ENCODE measurements at regions not wholly inside any gene's neighbourhood (a gene's known extent, or its start where the extent isn't known, plus 50 kb on each side); places are given as distances from the start of the nearest gene placed in this dataset.

DNA sequence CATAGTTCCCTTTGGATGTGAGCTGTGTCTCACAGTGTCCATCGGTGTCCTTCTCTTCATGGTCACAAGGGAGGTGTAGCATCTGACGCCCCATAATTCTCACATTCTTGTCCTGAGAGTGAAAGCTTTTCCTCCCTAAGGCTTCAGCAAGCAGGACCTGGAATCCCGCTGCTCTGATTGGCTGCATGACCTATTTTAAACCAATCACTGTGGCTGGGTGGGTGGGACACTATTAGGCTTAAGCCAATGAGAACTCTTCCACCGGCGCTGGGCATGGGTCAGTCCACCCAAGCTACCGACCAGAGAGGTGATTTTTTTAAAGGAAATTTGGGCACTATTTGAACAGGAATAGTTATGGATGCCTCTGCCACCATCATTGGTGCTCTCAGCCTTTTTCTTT lies 385.9 kb downstream of the MFSD1 start:
- no peak for DNase-seq
- TF ChIP-seq GATA1 (IDR thresholded peaks at IDR 0.05; ENCODE audit: low read depth, low read length), result no peak
- TF ChIP-seq POLR2A (IDR thresholded peaks at IDR 0.05; ENCODE audit: low read length), result no peak

DNA sequence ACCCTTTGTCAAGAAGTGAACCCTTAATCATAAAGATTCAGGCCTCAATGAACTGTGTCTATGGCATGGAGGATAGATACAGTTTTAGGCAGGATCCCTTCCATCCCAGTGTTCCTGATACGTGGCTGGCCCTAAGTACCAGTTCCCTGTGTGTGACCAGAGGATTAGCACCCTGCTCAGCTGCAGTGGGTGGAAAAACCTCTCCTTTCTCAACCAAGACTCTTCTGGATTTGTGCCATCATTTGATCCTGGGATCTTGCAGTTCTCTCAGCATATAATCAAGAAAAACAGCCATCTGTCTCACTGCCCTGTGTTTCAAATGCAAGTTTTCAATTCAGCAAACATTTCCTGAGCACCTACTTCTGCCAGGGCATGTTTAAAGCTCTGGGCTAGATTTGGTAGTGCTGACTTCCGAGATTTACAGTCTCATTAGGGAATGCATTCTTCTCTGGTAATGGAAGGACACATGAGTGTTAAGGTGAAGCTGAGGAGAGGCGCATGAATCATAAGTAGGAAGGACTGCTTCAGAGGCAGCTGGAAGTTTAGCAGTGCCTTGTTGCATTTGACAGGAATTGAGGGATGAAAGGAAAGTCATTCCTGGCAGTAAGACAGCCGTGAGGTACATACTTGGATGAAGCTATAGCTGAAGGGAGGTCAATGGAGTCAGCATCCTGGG lies 388.3 kb downstream of the MFSD1 start:
- TF ChIP-seq POLR2A (IDR thresholded peaks at IDR 0.05; ENCODE audit: low read length), result no peak
- no peak for TF ChIP-seq GATA1 (IDR thresholded peaks at IDR 0.05; ENCODE audit: low read depth, low read length)
- no peak for DNase-seq

DNA sequence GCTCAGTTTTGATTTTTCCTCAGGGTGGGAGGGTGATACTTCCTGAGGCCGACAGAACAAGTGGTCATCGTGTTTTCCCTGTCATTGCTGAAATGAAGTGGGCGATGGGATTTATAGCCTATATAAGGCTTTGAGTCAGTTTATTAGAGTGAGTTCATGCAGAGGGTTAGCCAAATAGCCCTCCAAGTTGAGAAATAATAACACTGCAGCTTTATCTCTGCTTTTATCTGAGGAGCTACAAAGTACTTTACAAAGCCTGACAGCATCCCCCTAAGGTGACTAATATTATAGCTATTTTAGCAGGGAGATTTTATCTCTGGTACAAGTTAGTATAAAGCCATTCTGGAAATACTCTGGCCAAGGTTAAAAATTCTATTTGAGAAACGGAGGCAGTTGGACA lies 389.6 kb downstream of the MFSD1 start:
- no peak for DNase-seq
- TF ChIP-seq POLR2A (IDR thresholded peaks at IDR 0.05; ENCODE audit: low read length), result no peak
- no peak for TF ChIP-seq GATA1 (IDR thresholded peaks at IDR 0.05; ENCODE audit: low read depth, low read length)

- no peak for TF ChIP-seq GATA1 (IDR thresholded peaks at IDR 0.05; ENCODE audit: low read depth, low read length)
- no peak for TF ChIP-seq POLR2A (IDR thresholded peaks at IDR 0.05; ENCODE audit: low read length)
- no peak for DNase-seq
Measured at GRCh38 chr3:159196359-159196758, 394.5 kb downstream of the MFSD1 start.

DNA sequence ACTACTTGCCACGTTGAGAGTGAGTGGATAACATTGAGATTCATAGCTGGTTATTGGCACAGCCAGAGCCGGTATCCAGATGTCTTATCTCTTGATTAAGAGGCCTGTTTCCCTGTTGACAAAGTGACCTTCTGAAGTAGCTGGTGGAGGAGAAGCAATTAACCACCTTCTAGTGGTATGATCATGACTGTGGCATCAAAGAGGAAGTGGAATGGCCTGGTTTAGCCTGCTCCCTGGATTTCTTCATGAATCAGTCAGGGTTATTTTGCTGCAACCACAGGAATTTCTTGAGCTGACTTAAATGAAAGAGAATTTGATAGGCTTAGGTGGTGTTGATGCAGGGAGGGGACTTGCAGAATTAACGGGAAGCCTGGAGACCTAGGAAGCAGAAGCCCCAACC lies 398.3 kb downstream of the MFSD1 start:
- TF ChIP-seq POLR2A (IDR thresholded peaks at IDR 0.05; ENCODE audit: low read length), result no peak
- no peak for DNase-seq

- no peak for TF ChIP-seq POLR2A (IDR thresholded peaks at IDR 0.05; ENCODE audit: low read length)
- no peak for TF ChIP-seq GATA1 (IDR thresholded peaks at IDR 0.05; ENCODE audit: low read depth, low read length)
- no peak for DNase-seq
Measured at GRCh38 chr3:159208050-159208449, 406.2 kb downstream of the MFSD1 start.

DNA sequence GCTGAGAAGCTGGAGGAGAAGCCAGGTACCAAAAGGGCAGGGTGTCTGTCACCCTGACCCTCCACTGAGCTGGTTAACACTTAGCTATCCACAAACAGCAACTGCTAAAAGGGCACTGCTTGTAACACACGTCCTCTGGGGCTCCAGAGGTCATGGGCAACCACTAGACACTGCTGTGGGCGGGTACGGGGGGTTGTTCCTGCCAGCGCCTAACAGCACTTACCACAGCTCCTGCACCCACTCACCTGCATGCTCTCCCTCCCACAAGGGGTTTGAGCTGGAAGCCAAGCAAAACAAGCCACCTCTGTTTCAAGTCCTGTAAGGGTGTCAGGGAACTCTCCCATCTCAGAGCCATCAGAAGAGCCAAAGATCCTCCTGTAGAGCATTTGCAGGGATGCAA lies 407.6 kb downstream of the MFSD1 start:
- DNase-seq, result no peak
- no peak for TF ChIP-seq POLR2A (IDR thresholded peaks at IDR 0.05; ENCODE audit: low read length)
- no peak for TF ChIP-seq GATA1 (IDR thresholded peaks at IDR 0.05; ENCODE audit: low read depth, low read length)

DNA sequence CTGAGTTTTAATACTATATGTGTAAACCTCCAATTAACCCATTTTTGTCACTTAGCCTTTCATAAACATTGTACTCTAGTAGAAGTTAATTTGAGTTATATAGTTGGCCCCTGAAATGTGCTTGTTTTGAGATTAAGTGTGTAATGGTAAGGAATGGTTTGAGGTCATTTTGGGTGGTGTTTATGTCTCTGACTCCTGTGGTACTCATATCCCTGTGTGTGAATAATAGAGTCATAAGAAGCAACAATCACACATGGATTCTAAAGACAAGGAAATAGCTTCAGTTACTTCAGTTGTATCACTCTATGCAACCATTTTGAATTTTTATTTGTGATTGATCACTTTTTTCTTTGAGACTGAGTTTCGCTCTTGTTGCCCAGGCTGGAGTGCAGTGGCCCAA lies 408.5 kb downstream of the MFSD1 start:
- no peak for TF ChIP-seq GATA1 (IDR thresholded peaks at IDR 0.05; ENCODE audit: low read depth, low read length)
- TF ChIP-seq POLR2A (IDR thresholded peaks at IDR 0.05; ENCODE audit: low read length), result no peak
- DNase-seq, result no peak

DNA sequence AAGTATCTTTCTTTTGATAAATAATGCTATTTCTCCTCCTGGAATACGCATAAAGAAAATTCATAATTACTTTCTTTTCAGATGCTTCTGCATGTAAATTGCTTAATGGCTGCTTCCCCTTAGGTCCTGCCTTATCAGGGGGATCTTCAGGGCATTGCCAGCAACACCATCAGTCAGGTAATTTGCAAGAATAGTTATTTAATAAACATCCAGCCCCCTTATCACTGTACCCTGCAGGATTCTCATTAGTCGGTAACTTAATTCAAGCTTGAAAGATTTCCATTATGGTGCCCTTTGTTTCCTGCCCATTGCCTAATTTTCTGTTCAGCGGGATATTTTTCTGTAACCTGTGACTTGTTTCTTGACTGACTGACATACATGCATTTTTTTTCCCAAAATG lies 414.5 kb downstream of the MFSD1 start:
- DNase-seq, result no peak
- TF ChIP-seq GATA1 (IDR thresholded peaks at IDR 0.05; ENCODE audit: low read depth, low read length) (no peak), POLR2A (IDR thresholded peaks at IDR 0.05; ENCODE audit: low read length) (no peak)

- TF ChIP-seq POLR2A (IDR thresholded peaks at IDR 0.05; ENCODE audit: low read length) (no peak), GATA1 (IDR thresholded peaks at IDR 0.05; ENCODE audit: low read depth, low read length) (no peak)
- DNase-seq, result no peak
Measured at GRCh38 chr3:159219231-159219630, 417.4 kb downstream of the MFSD1 start.

GRCh38 chr3:159221335-159221734 lies 419.5 kb downstream of the MFSD1 start:
- no peak for DNase-seq
- TF ChIP-seq GATA1 (IDR thresholded peaks at IDR 0.05; ENCODE audit: low read depth, low read length) (no peak), POLR2A (IDR thresholded peaks at IDR 0.05; ENCODE audit: low read length) (no peak)

- TF ChIP-seq GATA1 (IDR thresholded peaks at IDR 0.05; ENCODE audit: low read depth, low read length) (no peak), POLR2A (IDR thresholded peaks at IDR 0.05; ENCODE audit: low read length) (no peak)
- no peak for DNase-seq
Measured at GRCh38 chr3:159229116-159229680, 427.3 kb downstream of the MFSD1 start.

- no peak for TF ChIP-seq POLR2A (IDR thresholded peaks at IDR 0.05; ENCODE audit: low read length)
- no peak for TF ChIP-seq GATA1 (IDR thresholded peaks at IDR 0.05; ENCODE audit: low read depth, low read length)
- DNase-seq, result no peak
Measured at GRCh38 chr3:159232966-159233365, 431.1 kb downstream of the MFSD1 start.

GRCh38 chr3:159233734-159234133 lies 431.9 kb downstream of the MFSD1 start:
- no peak for TF ChIP-seq POLR2A (IDR thresholded peaks at IDR 0.05; ENCODE audit: low read length)
- no peak for TF ChIP-seq GATA1 (IDR thresholded peaks at IDR 0.05; ENCODE audit: low read depth, low read length)
- DNase-seq, result no peak

DNA sequence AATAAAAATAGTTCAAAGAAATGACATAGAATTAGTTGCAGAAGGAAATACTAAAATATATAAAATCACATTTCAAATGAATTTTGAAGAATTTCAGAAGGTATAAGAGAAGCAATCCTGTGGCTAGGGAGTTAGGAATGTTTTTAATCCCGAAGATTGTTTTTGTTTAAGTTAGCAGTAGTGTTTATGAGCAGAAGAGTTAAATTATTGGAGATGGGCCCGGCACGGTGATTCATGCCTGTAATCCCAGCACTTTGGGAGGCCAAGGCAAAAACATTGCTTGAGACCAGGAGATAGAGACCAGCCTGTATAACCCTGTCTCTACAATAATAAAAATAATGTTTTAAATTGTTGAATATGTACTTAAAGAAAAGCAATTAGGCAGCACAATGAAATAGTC lies 432.5 kb downstream of the MFSD1 start:
- no peak for TF ChIP-seq GATA1 (IDR thresholded peaks at IDR 0.05; ENCODE audit: low read depth, low read length)
- TF ChIP-seq POLR2A (IDR thresholded peaks at IDR 0.05; ENCODE audit: low read length), result no peak
- no peak for DNase-seq

Measured in erythroblast (primary cell).